Thyroid gland (tissue), 4 donors: ENCODE measurements at regions not wholly inside any gene's neighbourhood (a gene's known extent, or its start where the extent isn't known, plus 50 kb on each side); places are given as distances from the start of the nearest gene placed in this dataset.

ENCODE experiments used
- POLR2A ChIP-seq, 2 donors: fragments of 450-650 bp; IDR thresholded peaks; one replicate each; pipeline ENCODE4 v1.6.1; 2017; ENCODE audit warnings: antibody characterized with exemption in 2 of 2, mild to moderate bottlenecking in 2 of 2, moderate library complexity in 1 of 2
- TF ChIP-seq, protein P1 (sequence below), 6 experiments: fragments of 200-600 bp in 3 of 6; fragments of 450-650 bp in 3 of 6; sonication (generic) in 3 of 6; IDR thresholded peaks; one replicate each; pipeline ENCODE4 v1.5.1; 2016 to 2019; ENCODE audit warnings: antibody characterized with exemption in 6 of 6, mild to moderate bottlenecking in 2 of 6, inconsistent platforms in 1 of 6, moderate library complexity in 1 of 6

DNA sequence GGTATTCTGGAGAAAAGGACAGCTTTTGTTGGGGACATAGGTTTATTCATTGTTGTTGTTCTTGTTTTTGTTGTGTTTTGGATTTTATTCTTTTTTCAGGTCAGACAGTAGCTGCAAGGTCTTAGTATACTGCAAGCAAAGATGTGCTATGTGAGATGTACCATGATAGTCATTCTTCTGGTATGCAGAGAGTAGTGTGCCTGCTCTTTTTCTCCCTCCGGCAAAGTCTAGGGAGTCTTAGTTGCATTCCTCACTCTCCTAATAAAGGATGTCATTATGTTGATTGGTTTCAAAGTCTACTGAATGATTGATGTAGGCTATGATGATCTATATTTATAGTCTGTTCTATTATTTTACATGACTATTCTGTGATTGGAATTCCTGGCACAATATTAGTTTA is 119.9 kb upstream of the POF1B start:
- TF ChIP-seq, protein P1, sequence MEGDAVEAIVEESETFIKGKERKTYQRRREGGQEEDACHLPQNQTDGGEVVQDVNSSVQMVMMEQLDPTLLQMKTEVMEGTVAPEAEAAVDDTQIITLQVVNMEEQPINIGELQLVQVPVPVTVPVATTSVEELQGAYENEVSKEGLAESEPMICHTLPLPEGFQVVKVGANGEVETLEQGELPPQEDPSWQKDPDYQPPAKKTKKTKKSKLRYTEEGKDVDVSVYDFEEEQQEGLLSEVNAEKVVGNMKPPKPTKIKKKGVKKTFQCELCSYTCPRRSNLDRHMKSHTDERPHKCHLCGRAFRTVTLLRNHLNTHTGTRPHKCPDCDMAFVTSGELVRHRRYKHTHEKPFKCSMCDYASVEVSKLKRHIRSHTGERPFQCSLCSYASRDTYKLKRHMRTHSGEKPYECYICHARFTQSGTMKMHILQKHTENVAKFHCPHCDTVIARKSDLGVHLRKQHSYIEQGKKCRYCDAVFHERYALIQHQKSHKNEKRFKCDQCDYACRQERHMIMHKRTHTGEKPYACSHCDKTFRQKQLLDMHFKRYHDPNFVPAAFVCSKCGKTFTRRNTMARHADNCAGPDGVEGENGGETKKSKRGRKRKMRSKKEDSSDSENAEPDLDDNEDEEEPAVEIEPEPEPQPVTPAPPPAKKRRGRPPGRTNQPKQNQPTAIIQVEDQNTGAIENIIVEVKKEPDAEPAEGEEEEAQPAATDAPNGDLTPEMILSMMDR (IDR thresholded peaks at IDR 0.05) = no peak
- TF ChIP-seq POLR2A (IDR thresholded peaks at IDR 0.05) = no peak
